ENCODE measurements at regions not wholly inside any gene's neighbourhood (a gene's known extent, or its start where the extent isn't known, plus 50 kb on each side); places are given as distances from the start of the nearest gene placed in this dataset.

DNA sequence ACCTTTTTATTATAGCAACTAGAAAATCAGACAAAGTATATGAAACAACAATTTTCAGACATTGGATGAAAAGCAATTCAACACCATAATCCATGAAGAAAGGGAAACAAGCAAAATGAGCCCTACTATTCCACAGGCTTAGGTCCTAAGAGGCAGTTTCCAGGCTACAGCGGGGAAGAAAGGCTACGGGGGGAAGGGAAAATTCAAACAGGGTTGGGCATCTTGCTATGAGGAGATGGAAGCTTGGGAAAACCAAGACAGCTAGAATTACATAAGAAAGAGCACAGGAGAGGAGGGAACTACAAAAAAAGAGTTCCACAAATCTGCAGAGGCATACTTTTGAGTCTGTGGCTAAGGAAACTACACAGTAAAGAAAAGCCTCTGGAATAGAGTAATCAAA is 356.0 kb upstream of the CLEC14A start:
- Histone ChIP-seq H2BK120ac (ENCODE audit: low read depth, low read length) (no peak overlapping the region), H2BK15ac (ENCODE audit: low read depth, low read length) (no peak overlapping the region), H3K56ac (ENCODE audit: extremely low read depth, insufficient read depth, low read length) (no peak overlapping the region), H2BK5ac (ENCODE audit: low read depth, low read length, poor library complexity, severe bottlenecking) (no peak overlapping the region), H3K27me3 (ENCODE audit: control insufficient read depth, insufficient read depth, low read length) (no peaks in the 10 kb centered on the region; the same call in 1 of the 2 replicates), H3K36me3 (ENCODE audit: control insufficient read depth, insufficient read depth, low read length) (no peaks in the 10 kb centered on the region), H3K18ac (ENCODE audit: low read depth, low read length) (no peak overlapping the region), H3K14ac (replicated peaks; ENCODE audit: low read depth, low read length) (no peak overlapping the region), H2AK9ac (replicated peaks; ENCODE audit: low read depth, low read length, poor library complexity) (no peak overlapping the region), H2BK20ac (ENCODE audit: low read depth, low read length) (no peak overlapping the region), H4K20me1 (ENCODE audit: insufficient read depth, low read length) (no peaks in the 10 kb centered on the region), H3K27ac (ENCODE audit: insufficient read depth, low read length) (no peak overlapping the region), H3K9me3 (ENCODE audit: control insufficient read depth, insufficient read depth, low read length) (no peaks in the 10 kb centered on the region), H2AFZ (replicated peaks; ENCODE audit: low read length, poor library complexity) (no peak overlapping the region), H3K9ac (ENCODE audit: low read depth, low read length) (no peak overlapping the region), H3K4me3 (ENCODE audit: insufficient read depth, low read depth, low read length) (no peak overlapping the region), H3K4me1 (ENCODE audit: control insufficient read depth, insufficient read depth, low read length) (no peaks in the 10 kb centered on the region), H4K8ac (ENCODE audit: low read depth in 2 of 2, low read length in 2 of 2) (no peak overlapping the region), H3K23ac (ENCODE audit: low read depth, low read length) (no peak overlapping the region), H2AK5ac (ENCODE audit: low read depth, low read length) (no peak overlapping the region), H4K5ac (ENCODE audit: low read depth, low read length) (no peak overlapping the region), H3K9me1 (ENCODE audit: insufficient read depth, low read length) (no peaks in the 10 kb centered on the region), H3K79me1 (ENCODE audit: low read depth in 1 of 2, low read length in 2 of 2) (no peaks in the 10 kb centered on the region), H4K91ac (ENCODE audit: insufficient read depth, low read depth, low read length) (no peak overlapping the region), H3K4ac (ENCODE audit: low read depth, low read length) (no peak overlapping the region), H3K4me2 (ENCODE audit: low read depth, low read length) (no peak overlapping the region)
- no CpG with 5 or more reads among the region's 2 CpGs for WGBS, 2 experiments (ENCODE audit: extremely low coverage in 2 of 2, insufficient read length in 1 of 2)
- POLR2A ChIA-PET (ENCODE audit: unreplicated experiment): interaction anchor here (0.6 kb wide), 1 partner anchor 67 kb away, joined by 5 read pairs; no protein-coding TSS in a partner anchor
- dilution Hi-C loops (cut with HindIII; ENCODE audit: low sequenced_read_pairs, unreplicated experiment) (no loop called here), intact Hi-C loops (cut with micrococcal nuclease) (no loop called here), in situ Hi-C loops (cut with MboI; ENCODE audit: low sequenced_read_pairs) (no loop called here)
- no peak for TF ChIP-seq MAZ (IDR thresholded peaks at IDR 0.05; ENCODE audit: borderline replicate concordance, low read depth, low read length)
- TF ChIP-seq POLR2A (IDR thresholded peaks at IDR 0.05; ENCODE audit: low read depth, low read length): no peak
- TF ChIP-seq SMC3 (IDR thresholded peaks at IDR 0.05; ENCODE audit: low read depth, low read length): no peak
- TF ChIP-seq NFE2L2 (IDR thresholded peaks at IDR 0.05; ENCODE audit: low read depth, low read length): no peak
- TF ChIP-seq, protein P1, sequence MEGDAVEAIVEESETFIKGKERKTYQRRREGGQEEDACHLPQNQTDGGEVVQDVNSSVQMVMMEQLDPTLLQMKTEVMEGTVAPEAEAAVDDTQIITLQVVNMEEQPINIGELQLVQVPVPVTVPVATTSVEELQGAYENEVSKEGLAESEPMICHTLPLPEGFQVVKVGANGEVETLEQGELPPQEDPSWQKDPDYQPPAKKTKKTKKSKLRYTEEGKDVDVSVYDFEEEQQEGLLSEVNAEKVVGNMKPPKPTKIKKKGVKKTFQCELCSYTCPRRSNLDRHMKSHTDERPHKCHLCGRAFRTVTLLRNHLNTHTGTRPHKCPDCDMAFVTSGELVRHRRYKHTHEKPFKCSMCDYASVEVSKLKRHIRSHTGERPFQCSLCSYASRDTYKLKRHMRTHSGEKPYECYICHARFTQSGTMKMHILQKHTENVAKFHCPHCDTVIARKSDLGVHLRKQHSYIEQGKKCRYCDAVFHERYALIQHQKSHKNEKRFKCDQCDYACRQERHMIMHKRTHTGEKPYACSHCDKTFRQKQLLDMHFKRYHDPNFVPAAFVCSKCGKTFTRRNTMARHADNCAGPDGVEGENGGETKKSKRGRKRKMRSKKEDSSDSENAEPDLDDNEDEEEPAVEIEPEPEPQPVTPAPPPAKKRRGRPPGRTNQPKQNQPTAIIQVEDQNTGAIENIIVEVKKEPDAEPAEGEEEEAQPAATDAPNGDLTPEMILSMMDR (conservative IDR thresholded peaks at IDR 0.05; ENCODE audit: low read depth, low read length): no peak
- no peak for TF ChIP-seq CEBPB (IDR thresholded peaks at IDR 0.05; ENCODE audit: low read depth, low read length)
- DNase-seq (no peak), ATAC-seq (ENCODE audit: low read depth) (no peak)
- BruUV-seq (replicated peaks): no TSS peak
- CTCF ChIA-PET: no interaction called here
